NOMO-1 (cell line): ENCODE measurements at regions not wholly inside any gene's neighbourhood (a gene's known extent, or its start where the extent isn't known, plus 50 kb on each side); places are given as distances from the start of the nearest gene placed in this dataset.

ENCODE experiments used
- DNase-seq, 2 experiments: peaks; one replicate each; lab custom pipeline; 2025; ENCODE audit not compliant: unreplicated experiment in 2 of 2; lab: John Stamatoyannopoulos, UW

- no peak for DNase-seq
Observed at GRCh38 chr5:142479150-142479549, 154.3 kb upstream of the SPRY4 start.

- no peak for DNase-seq
Observed at GRCh38 chr5:142478113-142478512, 153.3 kb upstream of the SPRY4 start.

GRCh38 chr5:142475102-142475513, 150.3 kb upstream of the SPRY4 start:
- no peak for DNase-seq

GRCh38 chr5:142474431-142475094, 149.7 kb upstream of the SPRY4 start:
- no peak for DNase-seq

GRCh38 chr5:142473038-142473437, 148.2 kb upstream of the SPRY4 start:
- no peak for DNase-seq

GRCh38 chr5:142472306-142472951, 147.6 kb upstream of the SPRY4 start:
- DNase-seq, result peak in 1 of 2 experiments; percentile 49

- DNase-seq, result no peak
Observed at GRCh38 chr5:142466195-142466971, 141.6 kb upstream of the SPRY4 start.

- DNase-seq, result no peak
Observed at GRCh38 chr5:142465476-142465875, 140.7 kb upstream of the SPRY4 start.

GRCh38 chr5:142463904-142464303, 139.1 kb upstream of the SPRY4 start:
- no peak for DNase-seq

- no peak for DNase-seq
Observed at GRCh38 chr5:142461028-142461590, 136.3 kb upstream of the SPRY4 start.

GRCh38 chr5:142459209-142459608, 134.4 kb upstream of the SPRY4 start:
- DNase-seq, result no peak

- peak in 1 of 2 experiments; percentile 65 for DNase-seq
Observed at GRCh38 chr5:142455856-142456255, 131.0 kb upstream of the SPRY4 start.

GRCh38 chr5:142453932-142454331, 129.1 kb upstream of the SPRY4 start:
- no peak for DNase-seq

- no peak for DNase-seq
Observed at GRCh38 chr5:142450419-142450818, 125.6 kb upstream of the SPRY4 start.

GRCh38 chr5:142447887-142448286, 123.1 kb upstream of the SPRY4 start:
- no peak for DNase-seq

GRCh38 chr5:142446960-142447279, 122.1 kb upstream of the SPRY4 start:
- no peak for DNase-seq

GRCh38 chr5:142446131-142446959, 121.5 kb upstream of the SPRY4 start:
- DNase-seq, result no peak

- DNase-seq, result no peak
Observed at GRCh38 chr5:142445266-142445665, 120.4 kb upstream of the SPRY4 start.

- no peak for DNase-seq
Observed at GRCh38 chr5:142441616-142442015, 116.8 kb upstream of the SPRY4 start.

- DNase-seq, result no peak
Observed at GRCh38 chr5:142439207-142439860, 114.5 kb upstream of the SPRY4 start.
